Astrocyte (in vitro differentiated cells and primary cell): ENCODE measurements at regions not wholly inside any gene's neighbourhood (a gene's known extent, or its start where the extent isn't known, plus 50 kb on each side); places are given as distances from the start of the nearest gene placed in this dataset.

ENCODE experiments used
- DNase-seq: peaks from one replicate; pipeline ENCODE4 v3.0.0-alpha.2; 2010; ENCODE audit warnings: low read depth
- FAIRE-seq: peaks from 2 replicates; lab custom pipeline; 2011; peaks lifted over from hg19 to GRCh38; lab: Jason Lieb, UNC
- H2AFZ ChIP-seq: 2 replicates; pipeline ENCODE4 v1.6.0; 2012; ENCODE audit warnings: low read depth, low read length, inconsistent platforms
- H3K27ac ChIP-seq: 2 replicates; pipeline ENCODE4 v1.5.1; 2011; ENCODE audit warnings: low read depth, low read length, inconsistent platforms
- H3K27me3 ChIP-seq: 2 replicates; pipeline ENCODE4 v1.6.0; 2011; ENCODE audit warnings: low read length, inconsistent platforms; ENCODE audit not compliant: insufficient read depth
- H3K36me3 ChIP-seq: 2 replicates; pipeline ENCODE4 v1.5.1; 2011; ENCODE audit warnings: low read length, inconsistent platforms; ENCODE audit not compliant: insufficient read depth
- H3K4me1 ChIP-seq: 2 replicates; pipeline ENCODE4 v1.5.1; 2011; ENCODE audit warnings: low read length, inconsistent platforms; ENCODE audit not compliant: insufficient read depth
- H3K4me2 ChIP-seq: 2 replicates; pipeline ENCODE4 v1.6.0; 2012; ENCODE audit warnings: low read length, inconsistent platforms
- H3K4me3 ChIP-seq: 2 replicates; pipeline ENCODE4 v1.5.1; 2011; ENCODE audit warnings: low read depth, mild to moderate bottlenecking, low read length, inconsistent platforms; ENCODE audit not compliant: insufficient read depth
- H3K79me2 ChIP-seq: 2 replicates; pipeline ENCODE4 v1.6.0; 2012; ENCODE audit warnings: mild to moderate bottlenecking, low read length, inconsistent platforms; ENCODE audit not compliant: insufficient read depth
- H3K9ac ChIP-seq: 2 replicates; pipeline ENCODE4 v1.6.0; 2012; ENCODE audit warnings: mild to moderate bottlenecking, low read length, inconsistent platforms
- H3K9me3 ChIP-seq: 2 replicates; pipeline ENCODE4 v1.5.1; 2012; ENCODE audit warnings: low read depth, mild to moderate bottlenecking, low read length, inconsistent platforms; ENCODE audit not compliant: insufficient read depth
- H4K20me1 ChIP-seq: 2 replicates; pipeline ENCODE4 v1.6.0; 2012; ENCODE audit warnings: low read length, inconsistent platforms; ENCODE audit not compliant: insufficient read depth
- H3K27ac Mint-ChIP-seq: one replicate; pipeline ENCODE4 v1.8.0; 2021; ENCODE audit warnings: mild to moderate bottlenecking, mixed read lengths; ENCODE audit not compliant: unreplicated experiment
- H3K27me3 Mint-ChIP-seq: one replicate; pipeline ENCODE4 v1.8.0; 2021; ENCODE audit warnings: low read depth, mixed read lengths; ENCODE audit not compliant: unreplicated experiment
- H3K36me3 Mint-ChIP-seq: one replicate; pipeline ENCODE4 v1.8.0; 2021; ENCODE audit warnings: low read depth, mixed read lengths; ENCODE audit not compliant: unreplicated experiment
- H3K4me1 Mint-ChIP-seq: one replicate; pipeline ENCODE4 v1.8.0; 2021; ENCODE audit warnings: low read depth, mixed read lengths; ENCODE audit not compliant: unreplicated experiment
- H3K4me3 Mint-ChIP-seq: one replicate; pipeline ENCODE4 v1.8.0; 2021; ENCODE audit warnings: mild to moderate bottlenecking, moderate library complexity, mixed read lengths; ENCODE audit not compliant: unreplicated experiment
- H3K9me3 Mint-ChIP-seq: one replicate; pipeline ENCODE4 v1.8.0; 2021; ENCODE audit warnings: mild to moderate bottlenecking, mixed read lengths; ENCODE audit not compliant: unreplicated experiment
- CTCF ChIP-seq: IDR thresholded peaks from 2 replicates; pipeline ENCODE4 v1.5.1; 2011; ENCODE audit warnings: low read depth, mild to moderate bottlenecking, inconsistent platforms, low read length, moderate library complexity; ENCODE audit not compliant: insufficient read depth
- EZH2 ChIP-seq: IDR thresholded peaks from 2 replicates; pipeline ENCODE4 v1.6.1; 2012; ENCODE audit warnings: mild to moderate bottlenecking, low read length, inconsistent platforms; ENCODE audit not compliant: insufficient read depth

DNA sequence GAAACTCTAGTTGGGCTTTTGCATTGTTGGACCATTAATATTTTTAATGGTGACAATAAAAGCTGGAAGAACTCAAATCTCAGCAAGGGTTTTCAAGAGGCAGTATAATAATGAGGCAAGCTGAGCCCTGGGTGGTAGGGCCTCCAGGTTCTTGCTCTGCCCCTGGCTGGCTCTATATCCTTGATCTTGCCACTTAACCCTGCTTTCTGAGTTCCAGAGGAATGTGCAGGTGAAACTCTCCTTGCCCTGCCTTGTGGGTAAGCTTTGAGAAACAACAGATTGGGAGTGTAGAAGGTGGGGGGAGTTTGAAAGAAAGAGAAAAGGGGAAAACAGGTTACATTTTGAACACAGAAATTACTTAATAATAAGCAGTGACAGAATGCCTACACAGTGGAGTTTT, 103.3 kb upstream of the MAP4K3 start:
- Mint-ChIP-seq H3K9me3 (peaks cover 7% of the 10 kb centered on the region), H3K36me3 (peaks cover 4% of the 10 kb centered on the region), H3K27me3 (no peaks in the 10 kb centered on the region), H3K4me1 (no peaks in the 10 kb centered on the region), H3K27ac (no peak overlapping the region), H3K4me3 (no peak overlapping the region)
- Histone ChIP-seq H3K36me3 (no peaks in the 10 kb centered on the region), H3K79me2 (no peaks in the 10 kb centered on the region), H2AFZ (no peak overlapping the region), H4K20me1 (no peaks in the 10 kb centered on the region), H3K9ac (no peak overlapping the region), H3K4me1 (no peaks in the 10 kb centered on the region), H3K27ac (no peak overlapping the region), H3K4me3 (no peak overlapping the region), H3K9me3 (no peaks in the 10 kb centered on the region), H3K27me3 (no peaks in the 10 kb centered on the region), H3K4me2 (no peak overlapping the region)
- no peak for FAIRE-seq
- no peak for DNase-seq
- TF ChIP-seq EZH2 (no peak), CTCF (no peak)

- Histone ChIP-seq H3K4me1 (peaks cover 1% of the 10 kb centered on the region), H3K79me2 (no peaks in the 10 kb centered on the region), H3K9me3 (no peaks in the 10 kb centered on the region), H3K4me3 (no peak overlapping the region), H2AFZ (no peak overlapping the region), H3K27me3 (no peaks in the 10 kb centered on the region), H3K36me3 (no peaks in the 10 kb centered on the region), H3K9ac (no peak overlapping the region), H3K27ac (no peak overlapping the region), H3K4me2 (no peak overlapping the region), H4K20me1 (no peaks in the 10 kb centered on the region)
- FAIRE-seq (no peak), DNase-seq (no peak)
- no peak overlapping the region for H3K4me3 Mint-ChIP-seq
- no peak overlapping the region for H3K27ac Mint-ChIP-seq
- H3K4me1 Mint-ChIP-seq: no peaks in the 10 kb centered on the region
- H3K27me3 Mint-ChIP-seq: no peaks in the 10 kb centered on the region
- H3K9me3 Mint-ChIP-seq: peaks cover 7% of the 10 kb centered on the region
- peaks cover 4% of the 10 kb centered on the region for H3K36me3 Mint-ChIP-seq
- TF ChIP-seq CTCF (no peak), EZH2 (no peak)
Measured at GRCh38 chr2:39541011-39541930, 104.2 kb upstream of the MAP4K3 start.

GRCh38 chr2:39542523-39542922, 105.4 kb upstream of the MAP4K3 start:
- Histone ChIP-seq H3K4me2 (no peak overlapping the region), H3K79me2 (no peaks in the 10 kb centered on the region), H4K20me1 (no peaks in the 10 kb centered on the region), H3K4me1 (peaks cover 10% of the 10 kb centered on the region), H3K4me3 (no peak overlapping the region), H3K27ac (no peak overlapping the region), H3K36me3 (no peaks in the 10 kb centered on the region), H2AFZ (no peak overlapping the region), H3K9ac (no peak overlapping the region), H3K9me3 (no peaks in the 10 kb centered on the region), H3K27me3 (no peaks in the 10 kb centered on the region)
- TF ChIP-seq CTCF (no peak), EZH2 (no peak)
- Mint-ChIP-seq H3K9me3 (peaks cover 7% of the 10 kb centered on the region), H3K4me1 (peaks cover 6% of the 10 kb centered on the region), H3K4me3 (no peak overlapping the region), H3K36me3 (peaks cover 4% of the 10 kb centered on the region), H3K27me3 (no peaks in the 10 kb centered on the region), H3K27ac (no peak overlapping the region)
- FAIRE-seq (no peak), DNase-seq (no peak)
